Left lobe of liver (tissue), 2 donors: ENCODE measurements at regions not wholly inside any gene's neighbourhood (a gene's known extent, or its start where the extent isn't known, plus 50 kb on each side); places are given as distances from the start of the nearest gene placed in this dataset.
"Not testable (repeated sequence)": the region's sequence is repeated elsewhere in the genome, so short reads cannot be mapped to it uniquely, and the experiment has no call there.

Source experiments
- ATAC-seq: fragments of 200-7000 bp; cut with Tn5 transposase; one replicate; pipeline ENCODE4 v1.9.1; 2020; ENCODE audit warnings: mild to moderate bottlenecking, moderate library complexity
- DNase-seq: peaks from one replicate; pipeline ENCODE4 v3.0.0-alpha.2; 2020; ENCODE audit warnings: low spot score
- donor health status: DM: no; HTN: no; CAD: no; lungs with moderate emphysema.
- donor health status: DM: no; HTN: yes; CAD: no.

DNA sequence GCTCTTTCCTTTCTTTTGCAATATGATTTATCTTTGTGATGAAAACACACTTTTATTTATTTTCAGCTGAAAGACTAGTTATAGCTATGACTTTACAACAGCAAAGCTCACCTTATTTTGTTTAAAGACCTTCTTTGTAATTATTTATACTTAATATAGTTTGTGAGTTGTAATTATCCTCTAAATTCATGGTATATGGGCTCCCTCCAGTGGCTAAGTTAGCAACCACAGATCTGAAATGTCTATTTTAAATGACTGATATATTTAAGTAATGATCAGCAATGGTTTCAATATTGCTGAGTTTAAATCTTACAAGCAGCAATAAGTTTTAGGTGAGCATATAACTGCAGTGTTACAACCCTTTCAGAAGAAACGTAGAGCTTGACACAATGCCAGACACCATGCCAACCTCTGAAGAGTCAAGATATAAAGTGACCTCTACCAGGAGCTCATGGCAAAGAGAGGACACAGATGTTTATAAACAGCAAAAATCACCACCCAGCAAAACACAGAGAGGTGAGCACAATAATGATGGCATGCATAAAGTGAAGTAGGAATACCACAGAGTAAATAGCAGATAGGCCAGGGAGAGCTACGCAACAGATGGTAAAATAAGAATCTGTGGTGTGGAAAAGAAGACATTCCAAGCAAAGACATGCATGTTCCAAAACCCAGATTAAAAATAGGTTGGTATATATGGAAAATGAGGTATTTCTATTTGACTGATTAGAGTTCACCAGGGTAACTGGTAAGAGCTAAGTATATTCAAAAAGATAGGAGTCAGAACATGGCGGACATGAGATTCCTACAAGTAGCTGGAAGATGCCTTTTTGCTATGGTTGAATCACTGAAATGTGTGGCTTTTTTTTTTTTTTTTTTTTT is 143.7 kb upstream of the ZNF385D start:
- DNase-seq (no peak), ATAC-seq (peak; percentile 78)

DNA sequence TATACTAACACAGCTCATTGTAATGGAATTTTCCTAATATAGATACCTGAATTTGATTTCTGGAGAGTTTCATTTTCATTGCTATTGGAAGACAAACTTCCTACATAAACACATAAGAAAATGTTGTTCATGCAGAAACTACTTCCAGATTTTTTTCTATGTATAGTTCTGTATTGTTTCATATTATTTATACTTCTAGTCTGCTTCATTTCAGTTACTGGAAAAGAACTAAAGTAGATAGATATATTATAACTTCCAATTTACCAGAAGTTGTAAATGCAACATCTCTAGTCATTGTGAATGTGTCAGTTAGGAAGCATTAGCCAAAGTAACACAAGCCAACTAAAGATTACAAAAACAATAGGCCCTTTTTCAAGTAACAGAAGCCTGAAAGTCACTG is 147.3 kb upstream of the ZNF385D start:
- DNase-seq = no peak
- ATAC-seq = no peak

DNA sequence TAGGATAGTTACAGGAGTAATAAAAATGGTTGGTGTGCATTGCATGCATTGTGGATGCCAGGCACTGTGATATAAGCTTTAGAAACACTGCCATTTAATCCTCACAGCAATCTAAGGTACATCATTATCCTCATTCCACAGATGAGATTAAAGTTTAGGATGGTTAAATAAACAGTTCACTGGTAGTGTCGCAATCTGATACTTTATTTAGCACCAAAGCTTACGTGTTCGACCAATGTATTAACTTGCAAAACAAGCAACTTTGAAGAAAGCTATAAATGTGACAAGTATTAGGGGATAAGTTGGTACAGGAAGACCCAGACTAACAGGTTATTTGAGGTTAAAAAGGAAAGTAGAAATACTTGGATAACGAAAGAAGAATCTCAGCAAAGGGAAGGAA is 150.5 kb upstream of the ZNF385D start:
- DNase-seq = no peak
- peak; percentile 93 for ATAC-seq

DNA sequence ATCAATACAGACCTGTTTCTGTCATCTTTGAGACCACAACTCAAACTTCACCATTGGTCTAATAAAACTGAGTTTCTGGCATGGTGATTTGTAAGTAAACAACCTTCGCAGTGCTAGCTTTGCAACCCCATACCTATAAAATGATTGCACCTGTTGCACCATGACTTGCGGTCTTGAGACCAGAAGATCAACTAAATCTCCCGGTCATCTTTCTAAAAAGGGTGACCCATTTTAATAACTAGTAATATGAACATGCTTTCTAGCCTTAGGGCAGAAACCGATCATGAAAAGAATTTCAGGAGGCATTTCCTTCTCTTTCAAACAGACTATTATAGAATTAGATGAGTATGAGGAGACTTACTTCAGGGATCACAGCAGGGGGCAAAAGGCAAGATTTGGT is 151.9 kb upstream of the ZNF385D start:
- no peak for ATAC-seq

DNA sequence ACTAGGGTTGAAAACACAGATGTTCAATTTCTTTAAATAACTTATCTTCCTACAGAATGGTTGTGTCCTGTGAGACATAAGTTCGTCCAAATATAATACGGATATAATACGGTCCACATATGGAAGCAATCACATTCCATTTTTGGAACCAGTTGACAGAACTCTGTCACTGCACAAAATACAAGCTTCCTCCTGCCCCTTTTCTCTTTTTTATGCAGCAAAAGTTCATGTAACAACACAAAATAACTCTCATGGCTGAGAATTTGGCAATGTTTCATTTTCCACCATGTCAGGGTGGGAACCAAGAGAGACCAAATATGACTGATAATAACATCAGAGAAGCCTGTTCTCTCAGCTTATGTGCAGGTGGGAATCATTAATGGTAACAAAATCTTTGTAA is 158.1 kb upstream of the ZNF385D start:
- DNase-seq (no peak), ATAC-seq (no peak)

More for the DNA sequence above, 151.9 kb upstream of the ZNF385D start:
- DNase-seq = no peak

DNA sequence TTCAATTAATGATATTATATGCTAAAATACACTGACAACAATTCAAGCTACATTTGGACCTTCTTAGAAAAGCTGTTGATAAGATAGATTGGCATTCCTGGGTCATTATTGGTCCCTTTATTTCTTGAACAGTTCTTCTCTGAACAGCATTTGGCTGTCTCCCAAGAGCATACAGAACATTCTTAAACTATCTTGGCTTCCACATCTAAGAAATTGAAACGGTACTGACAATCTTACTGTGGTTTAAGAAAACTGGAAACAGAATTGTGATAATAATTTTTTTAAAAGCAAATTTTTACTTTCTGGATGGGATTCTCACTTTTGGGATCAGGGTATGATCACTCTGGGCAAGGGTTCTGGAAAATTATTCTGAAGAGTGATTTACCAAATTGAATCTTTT is 161.7 kb upstream of the ZNF385D start:
- ATAC-seq (no peak), DNase-seq (no peak)

DNA sequence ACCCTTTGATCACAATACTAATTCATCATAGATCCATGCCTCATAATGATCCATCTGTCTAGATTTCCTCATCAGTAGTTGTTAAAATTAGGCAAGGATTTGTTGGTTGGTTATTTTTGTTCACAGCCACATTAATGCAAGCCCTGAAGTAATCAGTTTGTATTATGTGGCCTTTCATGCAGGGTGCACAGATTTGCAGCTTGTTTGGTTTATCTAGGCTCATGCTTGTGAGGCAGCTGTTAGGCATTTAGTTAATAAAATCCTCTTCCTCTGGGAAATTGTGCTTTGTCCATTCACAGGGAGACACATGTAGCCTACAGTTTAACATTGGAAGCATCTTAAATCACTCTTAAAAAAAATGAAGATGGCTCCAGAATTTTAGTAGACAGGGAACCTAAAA is 162.8 kb upstream of the ZNF385D start:
- DNase-seq = no peak
- no peak for ATAC-seq

DNA sequence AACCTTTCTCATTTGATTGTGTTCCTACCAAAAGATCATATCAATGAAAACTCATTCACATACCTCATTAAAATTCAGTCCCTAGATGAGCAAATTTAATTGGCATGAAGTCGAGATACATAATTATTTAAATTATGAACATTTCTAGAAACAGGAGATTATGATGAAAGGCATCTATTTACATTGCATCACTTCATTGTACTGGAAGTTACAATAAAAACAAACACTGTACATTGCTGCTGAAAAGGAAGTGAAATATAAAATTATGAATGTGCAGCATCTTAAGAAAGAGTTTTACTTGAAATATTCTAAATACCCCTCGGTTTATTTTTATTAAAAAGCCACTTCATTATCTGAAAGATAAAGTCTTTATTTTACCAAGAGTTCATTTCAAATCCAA is 163.4 kb upstream of the ZNF385D start:
- no peak for ATAC-seq
- DNase-seq = no peak

DNA sequence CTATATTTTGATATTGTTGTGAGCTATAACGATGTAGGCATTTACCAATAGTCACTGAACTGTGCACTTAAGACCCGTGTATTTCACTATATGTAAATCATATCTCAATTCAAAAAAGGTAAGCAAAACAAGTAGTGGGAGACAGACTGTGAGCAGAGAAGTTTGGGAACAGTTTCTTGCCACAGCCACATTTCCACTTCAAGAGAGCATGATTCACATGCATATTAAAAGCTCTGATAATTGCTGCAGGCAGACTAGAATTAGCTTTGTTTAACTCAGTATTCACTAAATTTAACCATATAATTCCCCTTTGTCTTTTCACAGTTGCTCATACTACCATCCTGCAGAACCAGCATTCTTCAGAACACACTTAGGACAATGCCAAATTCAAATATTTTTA is 168.4 kb upstream of the ZNF385D start:
- ATAC-seq (no peak), DNase-seq (no peak)

DNA sequence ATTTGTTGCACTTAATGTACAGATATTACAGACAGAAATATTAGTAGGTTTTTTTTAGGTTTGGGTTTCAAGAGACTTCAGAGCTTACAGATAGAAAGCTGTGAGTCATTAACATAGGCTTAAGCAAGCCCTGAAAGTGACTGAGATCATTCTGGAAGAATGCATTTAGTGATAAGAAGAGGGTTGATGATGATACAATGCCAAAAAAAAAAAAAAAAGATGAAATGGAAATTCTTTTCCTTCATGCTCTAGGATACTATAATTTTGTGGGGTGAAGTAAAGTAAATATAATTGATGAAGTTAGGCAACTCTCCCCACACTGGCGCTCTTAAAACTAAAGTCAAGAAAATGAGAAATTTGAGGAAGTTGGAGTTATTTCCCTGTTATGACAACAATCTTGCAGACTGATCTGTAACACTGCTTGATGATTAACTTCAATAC is 169.4 kb upstream of the ZNF385D start:
- ATAC-seq (no peak), DNase-seq (no peak)

DNA sequence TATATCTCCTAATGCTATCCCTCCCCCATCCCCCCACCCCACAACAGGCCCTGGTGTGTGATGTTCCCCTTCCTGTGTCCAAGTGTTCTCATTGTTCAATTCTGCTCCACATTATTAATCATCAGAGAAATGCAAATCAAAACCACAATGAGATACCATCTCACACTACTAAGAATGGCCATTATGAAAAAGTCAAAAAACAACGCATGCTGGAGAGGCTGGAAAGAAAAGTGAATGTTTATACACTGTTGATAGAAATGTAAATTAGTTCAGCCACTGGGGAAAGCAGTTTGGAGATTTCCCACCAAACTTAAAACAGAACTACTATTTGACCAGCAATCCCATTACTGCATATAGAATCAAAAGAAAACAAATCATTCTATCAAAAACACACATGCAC is 172.1 kb upstream of the ZNF385D start:
- ATAC-seq, DNase-seq: not testable (repeated sequence)

DNA sequence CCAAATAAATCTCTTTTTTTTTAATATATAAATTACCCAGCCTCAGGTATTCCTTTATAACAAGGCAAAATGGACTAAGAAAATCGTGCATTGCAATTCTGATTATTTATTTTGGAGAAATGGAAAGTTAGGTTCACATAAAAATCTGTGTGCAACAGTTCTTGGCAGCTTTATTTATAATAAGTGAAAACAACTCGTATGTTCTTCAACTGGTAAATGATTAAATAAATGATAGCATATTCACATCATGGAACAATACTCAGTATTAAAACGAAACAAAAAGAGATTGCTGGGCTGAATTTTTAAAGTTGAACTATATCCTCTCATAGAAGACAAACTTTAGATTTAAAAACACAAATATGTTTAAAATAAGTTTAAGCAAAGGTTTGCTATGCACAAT is 176.3 kb upstream of the ZNF385D start:
- DNase-seq (no peak), ATAC-seq (peak; percentile 70)

DNA sequence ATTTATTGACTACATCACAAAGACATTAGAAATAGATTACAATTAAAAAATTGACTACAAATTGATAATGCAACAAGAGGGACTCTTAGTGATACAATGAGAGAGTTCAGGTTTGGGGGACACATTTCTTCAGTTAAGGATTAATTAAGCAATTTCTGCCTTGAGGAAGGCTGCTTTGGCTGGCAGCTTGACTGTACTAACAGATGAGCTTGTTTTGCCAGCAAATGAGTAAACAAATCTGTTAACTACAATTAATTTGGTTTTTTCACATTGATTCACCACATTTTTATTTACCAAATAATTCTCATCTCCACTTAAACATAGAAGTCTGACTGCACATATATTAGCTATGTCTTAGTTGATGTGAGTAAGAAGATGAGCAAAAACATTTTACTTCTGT is 183.6 kb upstream of the ZNF385D start:
- ATAC-seq (no peak), DNase-seq (no peak)

DNA sequence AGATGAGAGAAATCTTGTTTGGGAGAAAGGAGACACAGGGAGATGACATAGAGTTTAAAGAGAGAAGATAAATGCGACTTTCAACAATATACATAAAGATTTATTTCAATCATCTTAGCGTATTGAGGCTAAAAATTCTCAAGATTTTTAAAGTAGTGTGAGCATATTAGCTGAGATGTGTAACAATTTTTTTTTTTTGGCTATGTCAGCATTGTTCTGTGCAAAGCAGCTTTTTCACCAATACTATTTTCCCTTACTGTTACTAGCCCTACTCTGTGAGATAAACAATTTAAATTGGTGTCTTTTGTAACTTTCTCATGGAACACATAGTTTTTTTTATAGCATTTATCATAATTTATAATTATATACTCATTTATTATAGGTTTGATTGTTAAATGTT is 185.2 kb upstream of the ZNF385D start:
- DNase-seq = no peak
- ATAC-seq = no peak

DNA sequence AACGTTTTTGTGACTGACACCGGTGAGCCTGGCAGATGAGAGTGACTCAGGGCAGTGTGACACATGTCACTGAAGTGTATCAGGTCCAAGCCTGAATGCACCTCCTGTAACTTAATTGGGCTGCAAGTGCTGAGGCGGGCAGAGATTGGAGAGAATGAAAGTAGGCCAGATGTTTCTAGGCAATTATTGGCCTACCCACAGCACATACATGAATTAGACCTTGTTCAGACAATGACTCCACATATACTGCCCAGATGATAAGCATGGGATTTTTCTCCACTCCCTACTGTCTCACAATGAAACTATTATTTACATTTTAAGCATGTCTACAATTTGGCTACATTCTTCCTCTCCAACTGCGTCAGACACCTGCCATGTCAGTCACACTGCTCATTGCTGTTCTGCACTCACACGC is 187.3 kb upstream of the ZNF385D start:
- no peak for ATAC-seq
- DNase-seq = no peak

DNA sequence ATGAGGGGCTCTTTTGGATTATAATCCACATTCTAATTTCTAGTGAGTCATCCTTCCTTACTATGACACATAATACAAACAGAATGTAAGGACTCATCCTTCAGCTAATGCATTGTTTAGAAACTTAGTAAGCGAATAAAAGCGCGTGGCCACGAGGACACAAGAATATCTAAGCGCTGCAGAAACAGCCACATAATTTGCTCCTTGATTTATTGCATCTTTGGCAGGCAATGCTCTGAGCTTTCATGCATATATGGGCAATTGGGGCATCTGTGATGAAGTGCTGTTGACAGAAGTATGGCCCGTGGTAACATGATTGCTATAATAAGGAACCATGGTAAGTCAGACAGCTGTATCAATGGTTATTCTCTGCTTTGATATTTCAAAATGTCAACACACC is 191.3 kb upstream of the ZNF385D start:
- no peak for ATAC-seq
- no peak for DNase-seq

DNA sequence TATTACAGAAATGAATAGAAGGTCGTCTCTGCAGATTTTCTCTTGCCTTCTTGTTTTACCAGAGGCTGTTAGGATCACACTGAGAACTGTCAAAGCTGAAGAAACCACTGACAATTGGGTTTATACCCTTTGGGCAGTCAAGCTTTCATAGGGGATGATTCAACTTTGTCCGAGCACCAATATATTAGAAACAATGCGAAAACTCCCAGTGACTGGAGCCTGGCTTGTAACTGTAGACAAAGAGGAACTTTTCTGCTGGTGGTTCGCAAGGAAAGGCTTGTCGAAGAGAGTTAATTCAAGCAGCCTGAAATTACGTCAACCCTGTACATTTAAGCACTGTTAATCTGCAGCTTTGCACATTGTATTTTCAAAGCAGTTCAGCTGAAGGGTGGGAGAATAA is 193.2 kb upstream of the ZNF385D start:
- DNase-seq (no peak), ATAC-seq (no peak)

DNA sequence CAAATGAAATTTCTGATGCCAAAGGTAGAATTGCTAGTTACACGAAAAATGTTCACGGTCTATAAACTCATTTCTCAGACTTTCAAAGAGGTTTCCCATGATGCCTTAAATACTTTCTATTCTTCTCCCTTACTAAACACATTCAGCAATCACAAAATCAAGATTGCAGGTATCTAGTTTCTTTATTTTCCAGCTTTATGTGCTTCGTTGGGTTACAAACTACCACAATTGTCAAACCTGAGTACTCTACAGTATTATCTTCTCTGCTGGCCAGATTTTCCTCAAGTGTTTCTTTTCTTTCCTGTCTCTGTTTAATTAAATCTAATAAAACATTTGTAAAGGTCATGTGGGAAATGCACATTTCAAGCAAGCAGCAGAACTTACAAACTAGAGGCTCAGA is 201.8 kb upstream of the ZNF385D start:
- ATAC-seq (no peak), DNase-seq (no peak)

DNA sequence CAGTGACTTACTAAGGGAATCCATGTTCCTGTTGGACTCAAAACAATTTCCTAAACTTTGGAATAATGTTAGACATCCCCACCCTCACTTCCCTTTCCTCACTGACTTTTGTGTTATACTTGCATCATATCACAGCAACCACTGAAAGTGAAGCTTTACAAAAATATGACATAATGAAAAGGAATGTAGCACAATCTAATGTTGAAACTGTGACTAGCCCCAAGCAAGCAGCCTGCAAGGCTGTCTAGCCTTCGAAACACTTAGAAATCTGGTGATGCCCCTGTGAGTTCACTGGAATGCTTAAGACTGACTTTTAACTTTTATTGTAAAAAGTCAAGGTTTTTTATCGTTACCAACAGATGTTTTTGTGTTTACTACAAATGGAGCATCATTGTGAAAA is 203.7 kb upstream of the ZNF385D start:
- peak; percentile 24 for ATAC-seq

DNA sequence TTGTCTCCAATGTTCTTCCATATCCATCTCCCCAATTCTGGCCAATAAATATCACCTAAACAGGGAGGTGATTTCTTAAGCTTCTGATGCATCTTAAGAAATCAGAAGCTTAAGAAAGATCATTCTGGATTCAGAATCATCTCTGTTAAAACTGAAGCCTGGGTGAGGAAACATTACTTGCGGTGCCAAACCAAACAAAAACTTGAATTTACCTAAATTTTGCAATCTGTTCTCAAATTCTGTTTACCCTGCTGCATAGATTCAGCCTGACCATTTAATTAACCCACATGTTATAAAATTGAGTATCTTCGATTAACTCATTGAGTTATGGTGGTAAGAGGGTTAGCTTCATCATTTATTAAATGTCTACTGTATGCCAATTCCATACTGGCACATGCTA is 204.4 kb upstream of the ZNF385D start:
- no peak for DNase-seq

More for the DNA sequence above, 203.7 kb upstream of the ZNF385D start:
- no peak for DNase-seq

DNA sequence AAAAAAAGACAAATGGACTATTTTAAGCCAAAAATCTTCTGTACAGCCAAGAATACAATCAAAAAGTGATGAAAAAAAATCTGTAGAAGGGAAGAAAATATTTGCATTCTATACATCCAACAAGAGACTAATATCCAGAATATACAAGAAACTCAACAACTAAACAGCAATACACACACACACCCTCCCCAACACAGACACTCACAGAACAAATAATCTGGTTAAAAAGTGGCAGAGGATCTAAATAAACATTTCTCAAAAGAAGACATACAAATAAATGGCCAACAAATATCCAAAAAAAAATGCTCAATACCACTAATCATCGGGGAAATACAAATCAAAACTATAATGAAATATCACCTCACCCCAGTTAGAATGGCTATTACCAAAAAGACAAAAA is 209.0 kb upstream of the ZNF385D start:
- peak; percentile 53 for ATAC-seq
- DNase-seq = no peak

More for the DNA sequence above, 204.4 kb upstream of the ZNF385D start:
- peak; percentile 78 for ATAC-seq

DNA sequence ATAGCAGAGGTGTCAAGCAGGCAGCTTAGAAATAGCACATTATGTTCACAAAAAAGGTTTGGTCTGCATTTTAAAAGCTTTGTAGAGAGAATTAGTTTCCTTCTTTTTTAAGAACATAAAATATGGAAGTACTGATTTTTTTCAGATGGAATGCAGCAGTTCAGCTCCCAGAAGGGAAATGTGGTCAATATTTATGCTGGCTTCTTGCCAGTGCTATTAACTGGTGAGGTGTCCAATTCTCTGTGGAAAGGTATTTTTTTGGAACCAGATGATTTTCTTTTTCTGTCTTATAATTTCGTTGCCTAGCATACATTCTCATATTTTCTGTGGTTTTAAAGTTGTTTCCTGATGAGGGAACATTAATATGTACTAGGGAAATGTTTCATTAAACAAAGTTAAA is 211.4 kb upstream of the ZNF385D start:
- DNase-seq = no peak

DNA sequence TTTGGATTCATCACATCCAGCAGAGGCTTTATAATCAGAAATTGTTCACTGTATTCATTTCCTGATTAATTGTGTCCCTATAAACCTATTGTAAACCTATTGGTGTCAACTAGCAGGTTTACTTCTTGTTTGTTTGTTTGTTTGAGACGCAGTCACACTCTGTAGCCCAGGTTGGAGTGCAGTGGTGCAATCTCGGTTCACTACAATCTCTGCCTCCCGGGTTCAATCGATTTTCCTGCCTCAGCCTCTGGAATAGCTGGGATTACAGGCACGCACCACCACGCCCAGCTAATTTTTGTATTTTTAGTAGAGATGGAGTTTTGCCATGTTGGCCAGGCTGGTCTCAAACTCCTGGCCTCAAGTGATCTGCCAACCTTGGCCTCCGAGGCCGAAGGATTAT is 215.4 kb upstream of the ZNF385D start:
- ATAC-seq = peak; percentile 81
- peak; percentile 70 for DNase-seq

More for the DNA sequence above, 211.4 kb upstream of the ZNF385D start:
- ATAC-seq = no peak
